Thoracic aorta (tissue), 2 donors: ENCODE measurements at regions not wholly inside any gene's neighbourhood (a gene's known extent, or its start where the extent isn't known, plus 50 kb on each side); places are given as distances from the start of the nearest gene placed in this dataset.

Experiments
- ATAC-seq: fragments of 150-250 bp; one replicate; pipeline ENCODE4 v1.8.0; 2017; ENCODE audit warnings: low read depth; ENCODE audit not compliant: insufficient number of reproducible peaks, low FRiP score
- DNase-seq: peaks from one replicate; pipeline ENCODE4 v3.0.0-alpha.2; 2020; ENCODE audit warnings: low spot score
- H3K27ac ChIP-seq, 2 donors: fragments of 200-600 bp; sonication (generic); 1 replicate in 1 of 2; 2 replicates in 1 of 2; pipeline ENCODE4 v1.5.1; 2016; ENCODE audit warnings: mild to moderate bottlenecking in 2 of 2, moderate library complexity in 2 of 2
- H3K27me3 ChIP-seq: fragments of 200-600 bp; sonication (generic); replicated peaks from 2 replicates; pipeline ENCODE4 v1.6.0; 2016; ENCODE audit warnings: mild to moderate bottlenecking; ENCODE audit not compliant: insufficient read depth
- H3K36me3 ChIP-seq: fragments of 200-600 bp; sonication (generic); one replicate; pipeline ENCODE4 v1.5.1; 2016
- H3K4me1 ChIP-seq, 2 donors: fragments of 200-600 bp; sonication (generic); 1 replicate in 1 of 2; 2 replicates in 1 of 2; pipeline versions ENCODE4 v1.5.1 to v1.6.0; 2016; ENCODE audit warnings: low read depth in 2 of 2, mild to moderate bottlenecking in 1 of 2; ENCODE audit not compliant: control insufficient read depth in 1 of 2
- H3K4me3 ChIP-seq: fragments of 200-600 bp; sonication (generic); 2 replicates; pipeline ENCODE4 v1.5.1; 2016; ENCODE audit warnings: mild to moderate bottlenecking
- H3K9me3 ChIP-seq: fragments of 200-600 bp; sonication (generic); 2 replicates; pipeline ENCODE4 v1.5.1; 2016
- CTCF ChIP-seq: fragments of 200-600 bp; sonication (generic); IDR thresholded peaks from one replicate; pipeline ENCODE4 v1.5.1; 2019; ENCODE audit warnings: antibody characterized with exemption

DNA sequence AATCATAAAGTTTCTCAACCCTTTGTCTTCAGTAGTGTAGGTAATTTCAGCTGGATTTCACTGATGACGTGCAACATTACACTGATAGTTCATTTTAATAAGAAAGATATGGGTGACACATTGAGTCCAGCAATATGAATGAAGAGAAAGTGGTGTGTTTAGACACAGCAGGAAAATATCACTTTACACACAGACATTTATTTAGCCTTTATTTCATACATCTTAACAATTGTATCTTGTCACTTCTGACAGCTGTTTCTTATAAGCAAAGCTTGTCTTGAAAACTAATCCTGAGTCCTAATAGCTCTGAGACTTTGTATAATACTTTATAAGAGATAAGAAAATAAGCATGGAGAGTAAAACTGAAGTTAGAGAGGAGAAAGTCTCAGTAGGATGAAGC is 720.5 kb upstream of the NUDT12 start:
- no peaks in the 10 kb centered on the region for H3K36me3 ChIP-seq
- ATAC-seq (no peak), DNase-seq (no peak)
- no peaks in the 10 kb centered on the region for H3K27me3 ChIP-seq
- TF ChIP-seq CTCF: no peak
- H3K9me3 ChIP-seq: peaks cover 5% of the 10 kb centered on the region
- H3K4me3 ChIP-seq: no peak overlapping the region
- no peaks in the 10 kb centered on the region for H3K4me1 ChIP-seq
- H3K27ac ChIP-seq: no peak overlapping the region

DNA sequence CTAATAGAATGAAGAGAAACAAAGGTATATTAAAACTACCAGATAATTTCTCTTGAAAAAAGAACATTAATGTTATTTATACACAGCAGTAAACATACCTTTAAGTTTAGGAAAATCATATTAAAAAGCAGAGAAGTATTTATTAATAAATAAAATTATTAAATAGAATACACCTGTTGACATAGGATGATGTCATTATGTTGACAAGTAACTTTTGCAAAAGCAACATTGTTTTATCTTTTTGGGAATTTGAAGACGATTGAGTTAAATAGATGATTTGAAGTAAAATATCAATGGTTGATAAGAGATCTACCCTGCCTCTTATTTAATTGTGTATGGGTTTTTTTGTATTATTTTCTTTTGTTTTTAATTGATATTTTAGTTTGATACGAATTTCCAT is 711.1 kb upstream of the NUDT12 start:
- Histone ChIP-seq H3K9me3 (no peaks in the 10 kb centered on the region), H3K4me1 (no peaks in the 10 kb centered on the region), H3K27ac (no peak overlapping the region), H3K4me3 (no peak overlapping the region), H3K36me3 (no peaks in the 10 kb centered on the region), H3K27me3 (no peaks in the 10 kb centered on the region)
- DNase-seq (no peak), ATAC-seq (no peak)
- no peak for TF ChIP-seq CTCF

- no peak for TF ChIP-seq CTCF
- H3K27me3 ChIP-seq: no peaks in the 10 kb centered on the region
- no peaks in the 10 kb centered on the region for H3K36me3 ChIP-seq
- H3K9me3 ChIP-seq: no peaks in the 10 kb centered on the region
- DNase-seq (no peak), ATAC-seq (no peak)
- no peaks in the 10 kb centered on the region for H3K4me1 ChIP-seq
- no peak overlapping the region for H3K4me3 ChIP-seq
- no peak overlapping the region for H3K27ac ChIP-seq
Measured at GRCh38 chr5:104267320-104268015, 704.9 kb upstream of the NUDT12 start.

DNA sequence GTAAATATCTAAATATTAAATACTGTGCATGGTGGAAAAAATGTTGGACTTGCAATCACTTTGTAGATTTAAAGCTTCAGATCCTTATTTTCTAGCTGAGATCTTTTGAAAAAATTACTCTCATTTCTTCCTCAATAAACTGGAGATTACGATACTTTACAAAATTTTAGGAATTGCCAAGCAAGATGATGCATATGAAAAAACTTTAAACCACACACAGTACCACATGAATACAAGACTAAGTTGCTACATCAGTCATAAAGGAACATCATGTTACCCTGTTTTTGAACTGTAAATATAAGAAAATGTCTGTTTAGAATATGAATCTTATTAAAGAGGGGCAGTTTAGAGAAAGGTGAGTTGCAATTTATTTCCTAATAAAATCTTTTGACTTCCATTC is 703.6 kb upstream of the NUDT12 start:
- Histone ChIP-seq H3K27me3 (no peaks in the 10 kb centered on the region), H3K4me1 (no peaks in the 10 kb centered on the region), H3K9me3 (no peaks in the 10 kb centered on the region), H3K36me3 (no peaks in the 10 kb centered on the region), H3K4me3 (no peak overlapping the region), H3K27ac (no peak overlapping the region)
- ATAC-seq (no peak), DNase-seq (no peak)
- no peak for TF ChIP-seq CTCF

DNA sequence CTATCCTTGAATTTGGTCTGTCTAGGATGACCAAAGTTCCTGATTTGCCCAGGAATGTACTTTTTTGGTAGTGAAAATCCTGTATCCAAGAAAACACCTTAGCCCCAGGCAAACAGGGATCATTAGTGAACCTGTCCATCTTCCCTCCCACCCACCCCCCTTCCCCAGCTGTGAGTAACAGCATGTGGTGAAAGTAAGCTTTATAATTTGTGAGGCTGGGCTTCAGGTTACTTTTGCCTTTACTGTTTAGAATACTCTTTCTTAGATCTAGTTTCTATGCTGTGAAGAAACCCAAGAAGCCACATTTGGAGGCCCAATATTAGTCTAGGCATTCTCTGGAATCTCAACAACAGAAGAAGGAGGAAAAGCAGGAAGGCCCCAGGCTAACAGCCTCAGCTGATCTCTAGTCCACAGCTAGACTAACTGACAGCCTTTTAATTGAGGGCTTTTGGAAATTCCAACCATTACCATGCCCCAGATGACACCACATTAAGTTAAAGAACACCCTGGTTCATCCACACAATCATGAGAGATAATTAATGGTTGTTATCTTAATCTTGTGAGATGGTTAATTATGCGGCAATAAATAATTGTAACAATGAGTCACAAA is 703.0 kb upstream of the NUDT12 start:
- Histone ChIP-seq H3K36me3 (no peaks in the 10 kb centered on the region), H3K9me3 (no peaks in the 10 kb centered on the region), H3K4me1 (no peaks in the 10 kb centered on the region), H3K27me3 (no peaks in the 10 kb centered on the region), H3K27ac (no peak overlapping the region), H3K4me3 (no peak overlapping the region)
- no peak for ATAC-seq
- no peak for TF ChIP-seq CTCF
- no peak for DNase-seq
